A204.1 (cell line): ENCODE measurements at regions not wholly inside any gene's neighbourhood (a gene's known extent, or its start where the extent isn't known, plus 50 kb on each side); places are given as distances from the start of the nearest gene placed in this dataset.

Experiments used
- FAIRE-seq: peaks from 2 replicates; lab custom pipeline; 2012; peaks lifted over from hg19 to GRCh38; lab: Jason Lieb, UNC

DNA sequence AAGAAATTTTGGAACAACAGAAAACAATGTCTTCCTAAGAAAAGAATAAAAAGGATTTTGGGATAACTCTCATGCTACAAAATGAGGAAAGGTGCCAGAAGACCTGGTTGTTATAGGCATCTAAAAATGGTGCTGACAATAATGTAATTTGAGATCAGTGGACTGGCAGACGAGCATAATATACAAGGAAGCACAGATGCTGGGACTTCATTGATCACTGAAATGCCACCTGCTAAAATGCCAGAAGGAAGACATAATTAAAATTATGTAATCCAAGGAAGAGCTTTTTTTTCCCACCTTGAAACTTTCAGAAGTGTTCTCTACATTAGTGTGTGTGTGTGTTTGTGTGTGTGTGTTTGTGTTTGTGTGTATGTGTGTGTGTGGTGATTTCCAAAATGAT is 535.9 kb downstream of the XIRP2 start:
- no peak for FAIRE-seq

DNA sequence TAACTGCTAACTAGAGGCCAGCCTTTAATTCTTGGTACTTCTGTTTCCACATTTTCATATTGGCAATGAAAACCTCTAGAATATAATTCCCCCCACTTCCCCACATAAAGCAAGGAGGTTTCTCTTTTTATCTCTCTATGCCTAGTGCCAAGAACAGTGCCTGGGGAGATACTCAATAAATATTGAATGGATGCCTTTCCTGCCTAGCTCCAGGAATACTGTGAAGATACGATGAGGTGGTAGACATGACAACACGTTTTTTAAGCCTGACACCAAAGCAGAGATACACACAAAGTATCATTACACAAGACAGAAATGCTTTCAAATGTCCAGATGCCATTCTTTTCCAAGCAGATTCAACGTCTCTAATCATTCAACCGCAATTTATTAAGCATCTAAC is 535.5 kb downstream of the XIRP2 start:
- FAIRE-seq: no peak

DNA sequence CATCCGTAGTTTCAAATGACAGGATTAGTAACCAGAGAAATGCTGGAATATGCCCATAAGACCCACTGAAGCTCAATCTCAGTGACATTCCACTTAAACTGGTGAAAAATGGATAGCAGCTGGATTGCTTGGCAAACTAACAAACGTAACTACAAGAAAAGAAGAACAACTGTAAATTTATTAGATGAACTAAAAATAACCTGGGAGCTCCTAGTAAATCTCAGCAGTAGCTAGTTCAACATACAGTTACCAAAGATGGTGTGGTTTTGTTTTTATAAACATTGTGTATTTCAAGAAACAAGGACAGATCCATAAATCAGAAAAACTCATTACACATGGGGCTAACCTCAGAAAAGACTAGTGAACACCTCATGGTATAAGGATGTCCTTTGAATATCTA is 531.9 kb downstream of the XIRP2 start:
- no peak for FAIRE-seq

- no peak for FAIRE-seq
These were observed 526.8 kb downstream of the XIRP2 start for GRCh38 chr2:167415068-167415467.

DNA sequence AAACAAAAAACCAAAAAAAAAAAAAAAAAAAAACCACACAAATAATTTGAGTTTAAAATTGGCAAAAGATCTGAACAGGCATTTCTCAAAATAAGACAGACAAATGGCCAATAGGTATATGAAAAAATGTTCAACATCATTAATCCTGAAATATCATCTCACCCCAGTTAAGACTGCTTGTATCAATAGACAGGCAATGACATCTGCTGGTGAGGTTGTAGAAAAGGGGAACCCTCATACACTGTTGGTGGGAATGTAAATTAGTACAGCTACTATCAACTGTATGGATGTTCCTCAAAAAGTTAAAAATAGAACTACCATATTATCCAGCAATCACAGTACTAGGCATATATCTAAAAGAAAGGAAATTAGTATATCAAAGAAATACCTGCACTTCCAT is 523.1 kb downstream of the XIRP2 start:
- FAIRE-seq: peak; percentile 55

DNA sequence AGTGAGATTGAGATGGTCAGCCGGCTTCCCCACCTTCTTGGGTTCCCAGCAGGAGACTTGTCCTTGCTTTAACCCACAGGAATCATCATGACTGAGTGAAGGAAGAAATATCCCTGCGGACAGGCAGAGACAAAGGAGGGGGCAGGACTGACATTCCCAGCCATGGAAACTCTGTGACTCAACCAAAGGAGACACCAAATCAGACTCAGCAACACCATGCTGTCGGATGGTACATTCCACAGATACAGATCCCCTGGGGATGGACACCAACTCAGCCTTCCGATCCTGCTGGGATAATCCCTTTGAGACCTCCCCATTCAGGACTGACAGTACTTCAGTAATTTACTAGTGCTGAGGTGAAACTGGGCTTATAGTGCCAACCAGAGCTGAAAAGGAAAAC is 518.3 kb downstream of the XIRP2 start:
- no peak for FAIRE-seq

- FAIRE-seq: peak; percentile 54
These were observed 516.5 kb downstream of the XIRP2 start for GRCh38 chr2:167404627-167405284.

- no peak for FAIRE-seq
These were observed 513.0 kb downstream of the XIRP2 start for GRCh38 chr2:167401309-167401708.

DNA sequence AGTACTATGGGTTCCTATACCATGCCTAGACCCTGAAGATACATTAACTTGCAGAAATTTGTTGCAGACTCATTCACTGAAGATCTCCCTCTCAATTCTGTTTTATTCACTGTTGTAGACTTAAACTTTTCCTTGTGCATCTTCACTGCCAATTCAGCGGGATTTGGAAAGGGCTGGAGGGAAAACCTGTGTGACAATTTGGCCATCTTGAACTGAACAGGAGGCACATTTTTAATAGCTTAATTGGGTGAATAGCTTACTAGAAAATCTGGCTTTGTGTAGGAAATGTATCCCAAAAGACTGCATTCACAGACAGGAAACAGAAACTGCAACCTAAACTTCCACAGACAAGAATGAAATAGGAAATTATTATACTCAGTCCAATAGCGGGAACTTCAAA is 512.3 kb downstream of the XIRP2 start:
- no peak for FAIRE-seq

- FAIRE-seq: no peak
These were observed 510.6 kb downstream of the XIRP2 start for GRCh38 chr2:167398873-167399272.

DNA sequence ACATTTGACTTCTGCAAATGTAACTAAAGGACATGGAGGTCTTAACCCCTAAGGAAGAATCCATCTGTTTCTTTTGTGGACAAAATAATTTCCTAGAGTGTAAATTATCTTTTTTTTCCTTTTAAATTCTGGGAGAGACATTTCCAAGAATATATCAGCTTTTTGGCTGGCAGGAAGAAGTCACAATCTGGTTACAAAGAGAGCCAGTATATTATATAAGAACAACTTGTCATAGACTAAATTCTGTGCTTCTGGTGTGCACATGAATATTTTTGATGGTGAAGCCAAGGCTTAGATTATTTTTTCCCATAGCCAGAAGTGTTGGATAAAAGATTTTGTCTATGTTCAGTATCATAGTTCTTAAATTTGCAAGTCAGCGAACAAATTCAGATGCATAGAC is 500.6 kb downstream of the XIRP2 start:
- FAIRE-seq: no peak

DNA sequence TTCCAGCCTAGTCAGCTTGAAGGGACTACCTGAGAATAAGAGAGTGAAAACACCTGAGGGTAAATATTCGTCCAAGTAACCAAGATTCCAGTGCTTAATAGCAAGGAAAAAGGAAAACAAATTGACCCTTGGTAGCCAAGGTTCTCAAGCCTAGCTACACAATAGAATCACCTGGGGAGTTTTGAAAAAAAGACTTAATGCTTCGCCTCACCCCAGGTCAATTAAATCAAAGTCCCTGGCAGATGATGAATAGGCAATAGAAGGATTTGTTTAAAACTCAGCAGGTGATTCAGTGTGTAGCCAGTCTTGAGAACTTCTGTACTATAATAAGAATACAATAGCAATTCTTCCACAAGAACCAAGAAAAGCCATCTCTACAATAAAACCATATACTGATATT is 500.2 kb downstream of the XIRP2 start:
- FAIRE-seq: no peak

GRCh38 chr2:167386694-167387093 is 498.4 kb downstream of the XIRP2 start:
- no peak for FAIRE-seq

DNA sequence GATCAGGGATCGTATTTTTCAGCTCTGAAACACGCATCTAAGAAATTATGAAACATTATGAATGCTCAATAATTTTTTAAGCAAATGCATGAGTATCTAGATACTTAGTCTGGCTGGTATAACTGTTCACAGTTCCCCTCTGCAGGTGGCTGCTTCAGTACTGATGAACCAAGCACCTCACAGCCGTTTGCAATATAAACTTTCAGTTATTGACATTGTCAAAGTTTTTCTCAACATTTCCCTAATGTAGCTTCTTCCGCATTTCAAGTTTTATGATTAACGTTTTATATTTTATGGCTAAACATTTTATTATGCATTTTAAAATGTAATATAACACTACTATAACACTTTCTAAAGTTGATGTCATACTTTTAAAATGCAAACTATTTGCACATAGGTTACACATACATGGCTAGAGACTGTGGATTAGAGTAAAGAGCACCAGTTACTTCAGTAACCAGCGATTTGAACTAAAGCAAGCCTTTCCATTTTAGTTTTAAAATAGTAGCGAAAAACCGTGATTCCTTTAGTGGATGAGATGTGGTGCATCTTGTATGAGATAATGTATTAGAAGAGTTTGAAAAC is 495.4 kb downstream of the XIRP2 start:
- no peak for FAIRE-seq

GRCh38 chr2:167381349-167381748 is 493.1 kb downstream of the XIRP2 start:
- FAIRE-seq: no peak

- FAIRE-seq: no peak
These were observed 492.3 kb downstream of the XIRP2 start for GRCh38 chr2:167380555-167380954.

DNA sequence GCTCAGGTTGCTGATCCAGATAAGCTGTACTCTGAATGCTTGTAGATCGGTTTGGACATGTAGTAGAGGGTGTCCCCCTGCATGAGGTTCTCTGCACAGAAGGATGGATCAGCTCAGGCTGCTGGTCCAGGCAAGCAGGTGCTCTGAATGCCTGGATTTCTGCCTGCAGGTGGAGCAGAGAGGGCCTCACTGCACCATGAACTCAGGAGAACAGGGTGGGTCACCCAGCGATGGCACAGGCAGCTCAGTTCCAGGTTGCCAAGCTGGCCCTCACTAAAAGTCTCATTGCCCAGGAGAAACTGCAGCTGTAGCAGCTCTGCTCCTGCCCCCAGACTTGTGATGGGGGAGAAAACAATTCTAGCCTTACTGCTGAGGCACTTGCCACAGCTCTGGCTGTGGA is 491.8 kb downstream of the XIRP2 start:
- FAIRE-seq: no peak

DNA sequence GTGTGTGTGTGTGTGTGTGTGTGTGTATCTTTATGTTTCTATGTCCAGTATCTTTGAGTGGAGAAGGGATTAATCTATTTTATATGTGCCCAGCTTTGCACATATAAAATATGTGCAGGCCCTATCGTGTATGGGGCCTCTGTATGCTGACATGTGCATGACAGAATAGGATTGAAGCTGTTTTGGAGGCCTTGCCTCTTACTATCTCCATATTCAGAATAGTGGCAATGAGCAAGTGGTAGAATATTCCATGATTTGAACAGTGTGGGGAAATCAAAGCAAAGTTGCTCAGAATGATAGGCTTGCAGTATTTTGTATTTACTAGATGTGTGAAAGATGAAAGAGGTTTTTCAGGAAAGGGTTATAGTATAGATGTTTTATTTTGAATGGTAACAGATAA is 480.8 kb downstream of the XIRP2 start:
- FAIRE-seq: no peak

- no peak for FAIRE-seq
These were observed 480.1 kb downstream of the XIRP2 start for GRCh38 chr2:167368371-167368770.

DNA sequence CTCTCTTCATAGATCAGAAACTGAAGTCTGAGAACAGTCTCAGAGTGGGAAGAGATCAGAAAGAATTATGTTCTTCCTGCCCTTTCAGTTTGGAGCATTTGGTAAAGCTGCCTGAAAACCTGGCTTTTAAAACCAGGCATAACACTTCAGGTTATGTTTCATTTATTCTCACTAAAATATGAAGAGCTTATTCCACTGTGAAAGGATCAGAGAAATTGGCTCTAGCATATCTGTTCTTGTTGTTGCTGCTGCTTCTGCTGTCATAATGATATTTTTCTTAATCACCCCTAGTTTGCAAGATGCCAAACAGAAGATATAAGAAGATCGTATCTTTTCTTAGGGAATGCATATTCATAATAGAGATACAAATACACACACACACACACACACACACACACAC is 476.9 kb downstream of the XIRP2 start:
- FAIRE-seq: no peak

GRCh38 chr2:167361426-167361825 is 473.1 kb downstream of the XIRP2 start:
- FAIRE-seq: no peak

DNA sequence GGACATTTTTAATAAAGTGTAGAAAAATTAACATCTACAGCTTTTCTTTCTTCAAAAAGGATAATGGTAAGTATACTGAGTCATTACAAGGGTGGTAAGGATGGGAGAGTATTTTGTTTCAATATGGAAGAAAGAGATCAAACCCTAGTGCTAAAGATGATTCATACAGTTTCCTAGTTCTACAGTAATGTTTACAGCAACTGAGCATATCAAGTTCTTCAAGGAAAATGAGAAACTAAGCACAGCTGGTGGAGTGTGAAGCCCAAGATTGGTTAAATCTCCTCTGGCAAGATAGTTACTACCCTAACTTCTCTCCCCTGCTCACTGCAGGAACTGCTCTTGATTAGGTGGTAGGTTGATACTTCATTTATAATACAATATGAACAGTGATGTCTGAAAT is 467.5 kb downstream of the XIRP2 start:
- FAIRE-seq: no peak

DNA sequence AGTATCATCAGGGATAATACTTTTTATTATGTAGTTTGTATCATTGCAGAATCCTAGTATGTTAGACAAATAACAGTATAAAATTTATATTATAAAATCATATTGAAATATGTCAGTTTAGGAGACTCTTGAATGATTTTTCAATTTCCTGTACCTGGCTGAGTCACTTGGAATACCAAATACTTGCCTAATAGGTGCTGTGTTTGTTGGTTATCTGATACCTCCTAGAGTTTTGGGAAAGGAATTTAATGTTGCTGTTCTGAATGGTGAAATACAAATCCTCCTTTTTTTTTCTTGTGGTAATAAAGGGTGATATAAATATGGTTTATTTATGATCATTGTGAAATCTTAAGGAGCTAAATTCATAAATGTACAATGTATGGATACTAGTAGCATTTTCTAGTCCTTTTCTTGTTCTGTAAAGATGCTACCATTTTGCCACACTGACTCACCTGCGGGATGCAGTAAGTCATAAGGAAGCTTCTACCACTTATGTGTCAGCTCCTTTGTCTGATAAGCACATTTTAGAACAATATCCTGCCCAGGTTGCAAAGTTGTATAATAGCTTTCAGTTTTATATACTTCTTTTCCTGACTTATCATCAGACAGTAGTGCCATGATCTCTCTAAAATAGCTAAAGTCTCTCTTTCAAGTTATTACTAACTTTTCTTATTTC is 465.5 kb downstream of the XIRP2 start:
- no peak for FAIRE-seq

- FAIRE-seq: no peak
These were observed 457.3 kb downstream of the XIRP2 start for GRCh38 chr2:167345559-167345958.
